Fibroblast of lung (primary cell): ENCODE measurements at regions not wholly inside any gene's neighbourhood (a gene's known extent, or its start where the extent isn't known, plus 50 kb on each side); places are given as distances from the start of the nearest gene placed in this dataset.
"Not testable (repeated sequence)": the region's sequence is repeated elsewhere in the genome, so short reads cannot be mapped to it uniquely, and the experiment has no call there.

Source experiments
- CTCF ChIP-seq, 2 donors: IDR thresholded peaks in 1 of 2; conservative IDR thresholded peaks in 1 of 2; 1 replicate in 1 of 2; 2 replicates in 1 of 2; pipeline ENCODE4 v1.5.1; 2011 to 2012; ENCODE audit warnings: low read length in 2 of 2, control low read depth in 1 of 2, inconsistent platforms in 1 of 2, low read depth in 1 of 2, mild to moderate bottlenecking in 1 of 2
- EZH2 ChIP-seq: IDR thresholded peaks from 2 replicates; pipeline ENCODE4 v1.5.1; 2012; ENCODE audit warnings: low read length, control low read depth, mild to moderate bottlenecking; ENCODE audit errors: missing control alignments

- not testable (repeated sequence) for TF ChIP-seq CTCF (conservative IDR thresholded peaks at IDR 0.05 in 1 of 2, IDR thresholded peaks at IDR 0.05 in 1 of 2; ENCODE audit: low read depth in 1 of 2, low read length in 2 of 2); EZH2
These were observed 89.4 kb upstream of the MAMLD1 start for GRCh38 chrX:150273575-150274294.
